ENCODE measurements at regions not wholly inside any gene's neighbourhood (a gene's known extent, or its start where the extent isn't known, plus 50 kb on each side); places are given as distances from the start of the nearest gene placed in this dataset.

DNA sequence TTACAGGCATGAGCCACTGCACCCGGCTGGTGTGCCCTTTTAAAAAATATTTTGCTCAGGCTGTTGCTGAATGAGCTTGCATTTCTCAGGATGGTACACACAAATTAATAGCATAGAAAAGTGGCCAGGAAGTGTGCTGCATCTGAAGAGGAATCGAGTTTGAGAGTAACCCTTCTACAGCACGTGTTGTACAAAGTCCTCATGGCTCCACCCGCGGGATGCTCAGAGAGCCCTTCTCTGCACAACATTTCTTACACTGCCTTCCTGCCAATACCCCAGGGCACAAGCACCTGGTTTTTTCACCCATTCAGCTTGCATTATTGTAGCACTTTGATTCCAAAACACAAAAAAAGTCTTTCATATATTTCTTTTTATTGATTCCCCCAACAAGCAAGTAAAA is 90.1 kb upstream of the NEDD4L start:
- Histone ChIP-seq H4K8ac (ENCODE audit: low read depth in 2 of 2, low read length in 2 of 2) (no peak overlapping the region), H2BK120ac (ENCODE audit: low read depth, low read length) (no peak overlapping the region), H3K4me3 (ENCODE audit: insufficient read depth, low read depth, low read length) (no peak overlapping the region), H3K9ac (ENCODE audit: low read depth, low read length) (no peak overlapping the region), H2BK5ac (ENCODE audit: low read depth, low read length, poor library complexity, severe bottlenecking) (no peak overlapping the region), H3K27me3 (ENCODE audit: control insufficient read depth, insufficient read depth, low read length) (peaks cover 18% of the 10 kb centered on the region), H3K79me1 (ENCODE audit: low read depth in 1 of 2, low read length in 2 of 2) (no peaks in the 10 kb centered on the region), H3K27ac (ENCODE audit: insufficient read depth, low read length) (no peak overlapping the region), H4K20me1 (ENCODE audit: insufficient read depth, low read length) (no peaks in the 10 kb centered on the region), H3K36me3 (ENCODE audit: control insufficient read depth, insufficient read depth, low read length) (no peaks in the 10 kb centered on the region), H2BK15ac (ENCODE audit: low read depth, low read length) (no peak overlapping the region), H3K4ac (ENCODE audit: low read depth, low read length) (no peak overlapping the region), H2AFZ (replicated peaks; ENCODE audit: low read length, poor library complexity) (no peak overlapping the region), H3K4me2 (ENCODE audit: low read depth, low read length) (no peak overlapping the region), H4K5ac (ENCODE audit: low read depth, low read length) (no peak overlapping the region), H3K56ac (ENCODE audit: extremely low read depth, insufficient read depth, low read length) (no peak overlapping the region), H3K14ac (replicated peaks; ENCODE audit: low read depth, low read length) (no peak overlapping the region), H3K4me1 (ENCODE audit: control insufficient read depth, insufficient read depth, low read length) (peaks cover 2% of the 10 kb centered on the region; the same call in 1 of the 2 replicates), H2AK9ac (replicated peaks; ENCODE audit: low read depth, low read length, poor library complexity) (no peak overlapping the region), H3K9me3 (ENCODE audit: control insufficient read depth, insufficient read depth, low read length) (no peaks in the 10 kb centered on the region), H2AK5ac (ENCODE audit: low read depth, low read length) (no peak overlapping the region), H2BK20ac (ENCODE audit: low read depth, low read length) (no peak overlapping the region), H3K18ac (ENCODE audit: low read depth, low read length) (no peak overlapping the region), H3K23ac (ENCODE audit: low read depth, low read length) (no peak overlapping the region), H4K91ac (ENCODE audit: insufficient read depth, low read depth, low read length) (no peak overlapping the region), H3K9me1 (ENCODE audit: insufficient read depth, low read length) (peaks cover 5% of the 10 kb centered on the region; the same call in 1 of the 2 replicates)
- dilution Hi-C loops (cut with HindIII; ENCODE audit: low sequenced_read_pairs, unreplicated experiment): no loop called here
- CTCF ChIA-PET: no interaction called here
- in situ Hi-C loops (cut with MboI; ENCODE audit: low sequenced_read_pairs): no loop called here
- 85% methylated on average over 4 of the region's 5 CpGs; no CpG with 5 or more reads in 1 of the 2 experiments for WGBS, 2 experiments (ENCODE audit: extremely low coverage in 2 of 2, insufficient read length in 1 of 2)
- DNase-seq (no peak), ATAC-seq (ENCODE audit: low read depth) (no peak)
- intact Hi-C loops (cut with micrococcal nuclease): no loop called here
- no TSS peak for BruUV-seq (replicated peaks)
- TF ChIP-seq CEBPB (IDR thresholded peaks at IDR 0.05; ENCODE audit: low read depth, low read length): no peak
- no peak for TF ChIP-seq RFX5 (IDR thresholded peaks at IDR 0.05; ENCODE audit: low read depth, low read length)
- no peak for TF ChIP-seq SMC3 (IDR thresholded peaks at IDR 0.05; ENCODE audit: low read depth, low read length)
- no peak for TF ChIP-seq CHD1 (IDR thresholded peaks at IDR 0.05; ENCODE audit: low read depth, low read length)
- no peak for TF ChIP-seq NFE2L2 (IDR thresholded peaks at IDR 0.05; ENCODE audit: low read depth, low read length)
- TF ChIP-seq RCOR1 (IDR thresholded peaks at IDR 0.05; ENCODE audit: insufficient replicate concordance, low read length): no peak
- no peak for TF ChIP-seq MXI1 (IDR thresholded peaks at IDR 0.05; ENCODE audit: borderline replicate concordance, low read depth, low read length)
- no peak for TF ChIP-seq MAZ (IDR thresholded peaks at IDR 0.05; ENCODE audit: borderline replicate concordance, low read depth, low read length)
- no peak for TF ChIP-seq MAFK (IDR thresholded peaks at IDR 0.05; ENCODE audit: low read depth, low read length)
- no peak for TF ChIP-seq FOS (IDR thresholded peaks at IDR 0.05; ENCODE audit: low read depth, low read length)
- no peak for TF ChIP-seq BHLHE40 (IDR thresholded peaks at IDR 0.05; ENCODE audit: low read depth, low read length)
- TF ChIP-seq, protein P1, sequence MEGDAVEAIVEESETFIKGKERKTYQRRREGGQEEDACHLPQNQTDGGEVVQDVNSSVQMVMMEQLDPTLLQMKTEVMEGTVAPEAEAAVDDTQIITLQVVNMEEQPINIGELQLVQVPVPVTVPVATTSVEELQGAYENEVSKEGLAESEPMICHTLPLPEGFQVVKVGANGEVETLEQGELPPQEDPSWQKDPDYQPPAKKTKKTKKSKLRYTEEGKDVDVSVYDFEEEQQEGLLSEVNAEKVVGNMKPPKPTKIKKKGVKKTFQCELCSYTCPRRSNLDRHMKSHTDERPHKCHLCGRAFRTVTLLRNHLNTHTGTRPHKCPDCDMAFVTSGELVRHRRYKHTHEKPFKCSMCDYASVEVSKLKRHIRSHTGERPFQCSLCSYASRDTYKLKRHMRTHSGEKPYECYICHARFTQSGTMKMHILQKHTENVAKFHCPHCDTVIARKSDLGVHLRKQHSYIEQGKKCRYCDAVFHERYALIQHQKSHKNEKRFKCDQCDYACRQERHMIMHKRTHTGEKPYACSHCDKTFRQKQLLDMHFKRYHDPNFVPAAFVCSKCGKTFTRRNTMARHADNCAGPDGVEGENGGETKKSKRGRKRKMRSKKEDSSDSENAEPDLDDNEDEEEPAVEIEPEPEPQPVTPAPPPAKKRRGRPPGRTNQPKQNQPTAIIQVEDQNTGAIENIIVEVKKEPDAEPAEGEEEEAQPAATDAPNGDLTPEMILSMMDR (conservative IDR thresholded peaks at IDR 0.05; ENCODE audit: low read depth, low read length): no peak
- no peak for TF ChIP-seq POLR2A (IDR thresholded peaks at IDR 0.05; ENCODE audit: low read depth, low read length)
- no peak for TF ChIP-seq RAD21 (IDR thresholded peaks at IDR 0.05; ENCODE audit: low read length)
- TF ChIP-seq, protein P2, sequence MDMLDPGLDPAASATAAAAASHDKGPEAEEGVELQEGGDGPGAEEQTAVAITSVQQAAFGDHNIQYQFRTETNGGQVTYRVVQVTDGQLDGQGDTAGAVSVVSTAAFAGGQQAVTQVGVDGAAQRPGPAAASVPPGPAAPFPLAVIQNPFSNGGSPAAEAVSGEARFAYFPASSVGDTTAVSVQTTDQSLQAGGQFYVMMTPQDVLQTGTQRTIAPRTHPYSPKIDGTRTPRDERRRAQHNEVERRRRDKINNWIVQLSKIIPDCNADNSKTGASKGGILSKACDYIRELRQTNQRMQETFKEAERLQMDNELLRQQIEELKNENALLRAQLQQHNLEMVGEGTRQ (IDR thresholded peaks at IDR 0.05; ENCODE audit: low read depth, low read length): no peak
- TF ChIP-seq, protein P3, sequence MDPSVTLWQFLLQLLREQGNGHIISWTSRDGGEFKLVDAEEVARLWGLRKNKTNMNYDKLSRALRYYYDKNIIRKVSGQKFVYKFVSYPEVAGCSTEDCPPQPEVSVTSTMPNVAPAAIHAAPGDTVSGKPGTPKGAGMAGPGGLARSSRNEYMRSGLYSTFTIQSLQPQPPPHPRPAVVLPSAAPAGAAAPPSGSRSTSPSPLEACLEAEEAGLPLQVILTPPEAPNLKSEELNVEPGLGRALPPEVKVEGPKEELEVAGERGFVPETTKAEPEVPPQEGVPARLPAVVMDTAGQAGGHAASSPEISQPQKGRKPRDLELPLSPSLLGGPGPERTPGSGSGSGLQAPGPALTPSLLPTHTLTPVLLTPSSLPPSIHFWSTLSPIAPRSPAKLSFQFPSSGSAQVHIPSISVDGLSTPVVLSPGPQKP (IDR thresholded peaks at IDR 0.05; ENCODE audit: borderline replicate concordance, low read depth, low read length): no peak
- POLR2A ChIA-PET (ENCODE audit: unreplicated experiment): no interaction called here

All from IMR-90 (cell line).